ES-I3 (cell line): ENCODE measurements at regions not wholly inside any gene's neighbourhood (a gene's known extent, or its start where the extent isn't known, plus 50 kb on each side); places are given as distances from the start of the nearest gene placed in this dataset.
"Not testable (repeated sequence)": the region's sequence is repeated elsewhere in the genome, so short reads cannot be mapped to it uniquely, and the experiment has no call there.

Source experiments
- H3K36me3 ChIP-seq: 2 replicates; pipeline ENCODE4 v1.6.1; 2013; ENCODE audit warnings: mild to moderate bottlenecking, low read length, control low read depth, moderate library complexity; ENCODE audit not compliant: insufficient read depth
- H3K4me1 ChIP-seq: 2 replicates; pipeline ENCODE4 v1.6.1; 2013; ENCODE audit warnings: mild to moderate bottlenecking, control low read depth, low read length; ENCODE audit not compliant: insufficient read depth
- H3K9ac ChIP-seq: 2 replicates; pipeline ENCODE4 v1.6.1; 2013; ENCODE audit warnings: low read depth, mild to moderate bottlenecking, low read length, moderate library complexity
- H3K9me3 ChIP-seq: 2 replicates; pipeline ENCODE4 v1.6.1; 2013; ENCODE audit warnings: mild to moderate bottlenecking, low read length, moderate library complexity; ENCODE audit not compliant: control insufficient read depth, insufficient read depth

DNA sequence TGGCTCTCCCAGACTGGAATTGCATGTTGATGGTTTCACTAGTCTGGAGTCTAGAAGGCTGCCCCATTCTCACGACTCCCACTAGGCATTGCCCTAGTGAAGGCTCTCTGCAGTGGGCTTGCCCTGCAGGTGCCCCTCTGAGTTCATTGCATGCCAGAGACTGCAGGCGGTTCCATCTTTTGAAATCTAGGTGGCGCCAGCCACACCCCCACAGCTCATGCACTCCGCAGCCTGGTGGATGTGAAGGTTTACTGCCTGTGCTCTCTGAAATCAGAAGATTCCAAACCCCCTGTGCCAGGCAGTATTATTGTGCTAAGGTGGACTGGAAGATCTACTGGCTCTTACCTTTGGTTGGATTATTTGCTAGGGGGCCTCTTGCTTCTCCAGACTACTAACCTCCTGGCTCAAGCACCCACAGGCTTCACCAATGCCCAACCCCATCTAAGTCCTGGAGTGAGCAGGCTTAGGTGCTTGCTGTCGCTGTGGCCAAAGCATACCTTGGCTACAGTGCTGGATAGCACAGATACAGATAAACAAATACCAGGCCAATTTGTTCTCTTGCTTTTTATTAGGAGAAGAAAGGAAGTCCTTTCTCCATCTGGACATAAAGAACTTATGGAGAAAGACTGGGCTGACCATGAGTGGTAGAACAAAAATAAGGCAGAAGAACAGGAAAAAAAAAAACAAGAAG is 83.5 kb upstream of the SIM2 start:
- no peak overlapping the region for H3K9ac ChIP-seq
- no peaks in the 10 kb centered on the region for H3K36me3 ChIP-seq
- H3K4me1 ChIP-seq, result no peaks in the 10 kb centered on the region
- H3K9me3 ChIP-seq, result no peaks in the 10 kb centered on the region

DNA sequence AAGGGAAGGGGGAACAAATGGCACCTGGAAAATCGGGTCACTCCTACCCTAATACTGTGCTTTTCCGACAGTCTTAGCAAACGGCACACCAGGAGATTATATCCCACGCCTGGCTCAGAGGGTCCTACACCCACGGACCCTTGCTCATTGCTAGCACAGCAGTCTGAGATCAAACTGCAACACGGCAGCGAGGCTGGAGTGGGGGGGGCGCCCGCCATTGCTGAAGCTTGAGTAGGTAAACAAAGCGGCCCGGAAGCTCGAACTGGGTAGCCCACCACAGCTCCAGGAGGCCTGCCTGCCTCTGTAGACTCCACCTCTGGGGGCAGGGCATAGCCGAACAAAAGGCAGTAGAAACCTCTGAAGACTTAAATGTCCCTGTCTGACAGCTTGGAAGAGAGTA is 82.1 kb upstream of the SIM2 start:
- not testable (repeated sequence) for H3K9ac ChIP-seq, H3K4me1 ChIP-seq

DNA sequence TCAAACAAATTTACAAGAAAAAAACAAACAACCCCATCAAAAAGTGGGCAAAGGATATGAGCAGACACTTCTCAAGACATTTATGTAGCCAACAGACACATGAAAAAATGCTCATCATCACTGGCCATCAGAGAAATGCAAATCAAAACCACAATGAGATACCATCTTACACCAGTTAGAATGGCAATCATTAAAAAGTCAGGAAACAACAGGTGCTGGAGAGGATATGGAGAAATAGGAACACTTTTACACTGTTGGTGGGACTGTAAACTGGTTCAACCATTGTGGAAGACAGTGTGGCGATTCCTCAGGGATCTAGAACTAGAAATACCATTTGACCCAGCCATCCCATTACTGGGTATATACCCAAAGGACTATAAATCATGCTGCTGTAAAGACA is 77.1 kb upstream of the SIM2 start:
- H3K9me3 ChIP-seq, H3K9ac ChIP-seq, H3K36me3 ChIP-seq, H3K4me1 ChIP-seq: not testable (repeated sequence)

More for the DNA sequence above, 82.1 kb upstream of the SIM2 start:
- not testable (repeated sequence) for H3K36me3 ChIP-seq, H3K9me3 ChIP-seq

DNA sequence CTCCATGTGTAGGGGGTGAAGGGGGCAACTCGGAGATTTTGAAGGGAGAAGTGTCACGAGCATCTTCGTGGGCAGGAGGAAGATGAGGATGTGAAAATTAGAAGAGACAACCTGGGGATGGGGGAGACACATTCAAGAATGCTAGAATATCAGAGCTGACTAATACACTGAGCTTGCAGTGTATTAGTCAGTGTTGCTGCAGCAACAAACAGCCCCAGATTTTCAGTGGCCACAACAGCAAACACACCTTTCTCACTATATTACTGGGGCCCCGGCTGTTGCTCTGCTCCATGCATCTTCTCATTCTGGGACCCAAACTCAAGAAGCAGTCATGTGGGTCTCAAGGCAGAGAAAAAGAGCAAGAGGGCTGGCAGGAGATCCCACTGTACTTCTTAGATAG is 74.8 kb upstream of the SIM2 start:
- Histone ChIP-seq H3K9ac (no peak overlapping the region), H3K9me3 (no peaks in the 10 kb centered on the region), H3K36me3 (no peaks in the 10 kb centered on the region), H3K4me1 (no peaks in the 10 kb centered on the region)

DNA sequence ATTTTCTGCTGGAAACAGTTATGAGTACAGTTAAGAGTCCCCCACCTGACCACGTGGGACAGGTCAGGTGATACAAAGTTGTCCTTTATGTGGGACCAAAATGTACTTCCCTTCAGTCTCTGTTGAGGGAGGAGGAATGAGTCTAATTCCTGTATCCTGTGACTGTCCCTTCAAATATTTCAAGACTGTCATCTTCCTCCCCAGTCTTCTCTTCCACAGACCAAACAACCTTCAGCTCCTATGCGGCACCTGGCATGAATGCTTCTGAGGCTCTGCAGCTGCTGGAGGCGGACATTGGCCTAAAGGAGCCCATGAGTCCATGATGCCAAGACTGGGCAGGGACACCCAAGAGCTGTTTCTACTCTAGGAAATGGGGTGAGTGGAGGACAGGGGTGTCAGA is 72.1 kb upstream of the SIM2 start:
- no peak overlapping the region for H3K9ac ChIP-seq
- H3K36me3 ChIP-seq, result no peaks in the 10 kb centered on the region
- H3K4me1 ChIP-seq, result no peaks in the 10 kb centered on the region
- no peaks in the 10 kb centered on the region for H3K9me3 ChIP-seq

DNA sequence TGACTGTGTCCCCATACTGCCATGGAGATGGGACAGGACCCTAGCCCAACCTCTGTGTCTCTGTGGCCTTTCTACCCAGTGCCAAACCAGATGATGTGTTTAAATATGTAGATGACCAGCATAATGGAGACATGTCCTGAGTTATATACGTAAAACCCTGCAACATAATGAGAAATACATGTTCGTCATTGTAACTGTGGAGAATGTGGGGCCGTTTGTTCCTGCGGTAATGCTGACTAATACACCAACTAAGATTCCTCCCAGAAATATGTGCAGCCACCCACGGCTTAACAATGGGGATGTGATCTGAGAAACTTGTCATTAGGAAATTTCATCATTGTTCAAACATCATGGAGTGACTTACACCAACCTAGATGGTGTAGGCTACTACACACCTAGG is 71.7 kb upstream of the SIM2 start:
- Histone ChIP-seq H3K4me1 (no peaks in the 10 kb centered on the region), H3K9ac (no peak overlapping the region), H3K36me3 (no peaks in the 10 kb centered on the region), H3K9me3 (no peaks in the 10 kb centered on the region)

DNA sequence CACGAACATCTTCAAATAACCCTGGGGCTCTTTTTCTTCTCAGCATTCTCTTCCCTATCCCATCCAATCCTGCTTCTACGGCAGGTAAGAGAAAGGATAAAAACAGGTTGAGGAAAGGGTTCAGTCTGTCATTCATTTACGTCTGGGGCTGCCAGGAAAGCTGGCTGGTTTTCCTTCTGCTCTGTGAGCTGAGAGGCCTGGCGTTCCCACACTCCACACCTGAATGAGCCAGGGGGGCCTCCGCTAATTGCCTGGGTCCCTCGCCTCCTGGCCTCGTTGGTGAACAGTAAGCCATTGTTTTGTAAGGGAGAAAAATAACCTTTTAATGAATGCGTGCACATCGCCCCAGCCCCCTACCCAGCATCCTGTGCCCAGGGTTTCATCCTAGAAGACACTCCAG is 70.8 kb upstream of the SIM2 start:
- Histone ChIP-seq H3K36me3 (no peaks in the 10 kb centered on the region), H3K9ac (no peak overlapping the region), H3K4me1 (no peaks in the 10 kb centered on the region), H3K9me3 (no peaks in the 10 kb centered on the region)

DNA sequence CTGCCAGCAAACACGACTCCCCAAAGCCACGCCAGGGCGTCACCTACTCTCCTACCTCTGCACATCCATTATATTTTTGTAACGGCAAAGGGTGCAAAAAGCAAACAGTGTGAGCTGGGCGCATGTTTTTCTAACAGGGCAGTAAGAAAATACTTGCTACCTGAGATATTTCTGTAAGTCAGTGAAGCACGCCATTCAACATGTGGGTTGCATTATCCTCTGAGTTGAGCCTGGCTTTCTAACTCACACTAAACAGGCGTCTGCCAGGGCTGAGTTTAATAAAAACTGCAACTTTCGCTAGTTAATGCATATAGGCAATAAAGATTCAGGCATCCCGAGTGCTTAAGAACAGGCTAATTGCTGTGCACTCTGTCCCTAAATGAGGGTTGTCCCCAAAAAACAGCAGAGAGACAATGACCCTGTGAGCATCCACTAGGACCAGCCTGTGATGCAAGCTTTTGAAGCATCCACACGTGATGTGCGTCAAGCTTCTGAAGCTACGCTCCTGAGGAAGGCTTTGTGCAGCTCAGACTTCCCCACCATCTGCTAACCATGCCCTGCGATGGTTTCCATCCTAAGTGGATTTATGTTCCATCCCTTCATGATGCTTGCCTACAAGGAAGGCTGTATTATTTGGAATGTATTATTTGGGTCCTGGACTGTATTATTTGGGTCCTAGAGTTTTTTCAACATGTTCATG is 70.0 kb upstream of the SIM2 start:
- H3K9me3 ChIP-seq, result no peaks in the 10 kb centered on the region
- no peaks in the 10 kb centered on the region for H3K36me3 ChIP-seq
- no peak overlapping the region for H3K9ac ChIP-seq
- no peaks in the 10 kb centered on the region for H3K4me1 ChIP-seq

DNA sequence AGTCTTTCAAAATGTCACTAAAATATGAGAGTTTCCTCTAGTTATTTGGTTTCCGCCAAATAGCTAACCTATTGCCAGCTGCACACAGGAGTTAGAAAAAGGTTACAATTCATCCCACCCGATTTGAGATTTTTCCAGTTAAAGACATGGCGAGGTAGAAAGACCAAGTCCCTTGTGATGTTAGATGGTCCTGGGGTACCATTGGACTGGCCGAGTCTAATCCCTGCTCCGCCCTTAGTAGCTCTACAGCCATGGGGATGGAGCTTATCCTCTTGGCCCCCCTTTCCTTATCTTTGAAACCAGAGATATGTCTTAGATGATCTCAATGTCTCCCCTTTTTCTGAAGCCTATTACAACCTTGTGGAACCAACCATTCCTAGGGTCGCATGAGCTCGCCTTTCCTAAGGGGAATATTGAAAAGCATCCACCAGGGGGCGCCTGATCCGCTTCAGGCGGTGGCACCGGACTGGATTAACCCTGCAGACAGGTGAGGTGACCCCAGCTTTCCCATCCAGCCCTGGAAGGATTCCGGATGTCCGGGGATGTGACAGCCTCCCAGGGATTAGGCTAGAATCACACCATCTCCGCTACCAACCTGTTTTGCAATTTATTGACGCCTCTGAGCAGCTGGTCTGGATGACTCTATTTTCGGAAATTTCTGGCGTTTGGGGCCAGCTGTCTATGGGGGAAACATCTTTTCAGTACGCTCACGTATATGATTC is 68.3 kb upstream of the SIM2 start:
- H3K4me1 ChIP-seq, result no peaks in the 10 kb centered on the region
- no peak overlapping the region for H3K9ac ChIP-seq
- no peaks in the 10 kb centered on the region for H3K9me3 ChIP-seq
- no peaks in the 10 kb centered on the region for H3K36me3 ChIP-seq

DNA sequence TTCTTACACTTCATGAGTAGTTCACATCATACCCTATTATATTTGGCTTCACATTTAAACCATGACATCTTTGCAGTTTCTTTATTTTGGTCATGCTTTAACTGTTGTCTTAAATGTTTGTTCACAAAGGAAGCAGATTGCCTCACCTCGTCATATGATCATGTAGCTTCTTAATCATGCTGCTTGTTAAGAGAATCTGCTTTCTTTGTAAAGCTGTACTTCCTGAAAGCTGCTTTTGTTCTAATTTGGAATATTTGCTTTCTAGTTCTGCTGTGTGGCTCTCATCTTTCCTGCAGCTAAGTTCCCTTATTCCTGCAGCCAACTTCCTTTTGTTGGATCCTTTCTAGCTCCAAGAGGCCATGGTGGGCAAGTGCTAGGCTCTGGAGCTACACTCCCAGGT is 62.9 kb upstream of the SIM2 start:
- no peaks in the 10 kb centered on the region for H3K4me1 ChIP-seq
- H3K9ac ChIP-seq, result no peak overlapping the region
- H3K9me3 ChIP-seq, result no peaks in the 10 kb centered on the region
- no peaks in the 10 kb centered on the region for H3K36me3 ChIP-seq

DNA sequence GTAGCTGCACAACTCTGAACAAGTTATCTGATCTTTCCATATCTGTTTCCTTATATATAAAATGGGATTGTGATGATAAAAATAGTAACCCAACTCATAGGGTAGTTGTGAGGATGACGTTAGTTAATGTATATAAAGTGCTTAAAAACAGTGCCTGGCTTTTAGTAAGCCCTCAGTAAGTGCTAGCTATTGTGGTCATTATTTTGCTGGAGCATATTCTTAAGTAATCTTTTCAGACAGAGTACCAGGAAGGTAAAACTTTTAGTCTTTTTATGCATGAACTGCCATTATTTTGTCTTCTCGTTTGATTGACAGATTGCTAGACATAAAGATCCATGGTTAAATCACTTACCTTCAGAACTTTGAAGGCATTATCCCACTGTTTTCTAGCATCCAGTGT is 62.5 kb upstream of the SIM2 start:
- no peak overlapping the region for H3K9ac ChIP-seq
- H3K9me3 ChIP-seq, result no peaks in the 10 kb centered on the region
- no peaks in the 10 kb centered on the region for H3K36me3 ChIP-seq
- H3K4me1 ChIP-seq, result no peaks in the 10 kb centered on the region

DNA sequence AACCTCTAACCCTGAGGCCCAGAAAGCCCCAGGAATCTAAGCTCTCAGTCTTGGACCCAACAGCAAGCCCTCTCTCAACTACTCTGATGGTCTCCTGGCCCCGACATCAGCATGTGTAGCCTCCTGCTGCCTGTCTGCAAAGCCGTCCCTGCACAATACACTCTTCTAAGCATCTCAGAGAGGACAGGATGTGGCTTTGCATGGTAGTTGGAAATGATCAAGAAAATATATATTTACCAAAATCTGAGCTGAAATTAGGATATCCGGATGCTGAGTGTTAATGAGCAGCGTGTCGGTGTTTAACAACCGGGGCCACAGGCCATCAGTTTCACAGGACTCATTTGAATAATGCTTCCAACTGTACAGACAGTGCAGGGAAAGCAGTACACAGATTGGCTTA is 59.1 kb upstream of the SIM2 start:
- no peaks in the 10 kb centered on the region for H3K9me3 ChIP-seq
- no peak overlapping the region for H3K9ac ChIP-seq
- no peaks in the 10 kb centered on the region for H3K4me1 ChIP-seq
- H3K36me3 ChIP-seq, result no peaks in the 10 kb centered on the region

DNA sequence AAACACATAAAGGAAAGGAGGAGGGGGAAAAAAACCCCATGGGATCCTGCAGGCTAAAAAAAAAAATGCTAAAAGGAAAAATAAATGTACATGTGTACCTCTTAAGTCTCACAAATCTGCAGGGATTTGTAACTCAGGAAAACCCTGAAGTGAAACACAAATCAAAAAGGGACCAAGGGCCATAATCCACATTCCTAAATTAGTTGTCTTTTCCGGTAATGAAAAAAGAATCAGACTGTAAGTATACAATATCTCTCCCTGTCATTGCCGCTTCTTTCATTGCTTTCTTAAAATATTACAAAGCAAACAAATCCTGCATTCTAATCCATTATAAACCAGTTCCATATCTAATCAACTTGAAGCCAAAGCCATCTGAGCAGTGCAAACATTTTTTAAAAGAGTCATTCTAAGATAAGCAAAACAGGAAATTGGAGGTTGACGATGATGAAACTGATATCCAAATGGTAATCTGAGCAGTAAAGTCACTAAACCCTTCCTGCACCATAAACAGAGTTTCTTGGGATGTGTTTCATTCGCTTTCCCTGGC is 58.7 kb upstream of the SIM2 start:
- Histone ChIP-seq H3K36me3 (no peaks in the 10 kb centered on the region), H3K9me3 (no peaks in the 10 kb centered on the region), H3K9ac (no peak overlapping the region), H3K4me1 (no peaks in the 10 kb centered on the region)

DNA sequence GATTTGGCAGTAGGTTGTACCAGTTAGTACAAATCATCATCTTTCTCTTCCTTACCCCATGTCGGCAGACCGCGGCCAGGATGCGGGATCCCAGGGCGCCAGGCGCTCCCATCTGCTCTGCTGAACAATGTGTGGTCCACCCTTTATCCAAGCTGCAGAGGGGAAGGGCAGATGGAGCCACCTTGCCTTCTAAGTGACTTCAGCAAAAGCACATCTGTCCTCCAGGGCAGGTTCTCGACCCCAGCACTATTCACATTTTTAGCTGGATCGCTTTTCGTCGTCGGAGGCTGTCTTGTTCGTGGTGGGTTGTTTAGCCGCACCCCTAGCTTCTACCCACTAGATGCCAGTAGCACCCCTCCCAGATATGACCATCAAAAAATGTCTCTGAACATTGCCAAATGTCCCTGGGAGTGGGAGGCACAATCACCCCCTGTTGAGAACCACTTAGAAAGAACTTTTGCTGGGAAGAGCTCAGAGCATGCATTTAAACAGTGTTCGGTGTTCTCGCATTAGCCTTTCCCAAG is 58.1 kb upstream of the SIM2 start:
- Histone ChIP-seq H3K9ac (no peak overlapping the region), H3K9me3 (no peaks in the 10 kb centered on the region), H3K36me3 (no peaks in the 10 kb centered on the region), H3K4me1 (no peaks in the 10 kb centered on the region)

DNA sequence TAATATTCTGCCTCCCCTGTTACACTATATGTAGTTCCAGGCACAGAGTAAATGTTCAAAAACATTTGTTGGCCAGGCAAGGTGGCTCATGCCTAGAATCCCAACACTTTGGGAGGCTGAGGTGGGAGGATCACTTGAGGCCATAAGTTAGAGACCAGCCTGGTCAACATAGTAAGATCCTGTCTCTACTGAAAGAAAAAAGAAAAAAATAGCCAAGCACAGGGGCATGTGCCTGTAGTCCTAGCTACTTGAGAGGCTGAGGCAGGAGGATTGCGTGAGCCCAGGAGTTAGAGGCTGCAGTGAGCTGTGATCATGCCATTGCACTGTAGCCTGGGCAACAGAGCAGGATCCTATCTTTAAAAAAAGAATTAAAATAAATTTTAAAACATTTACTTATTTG is 57.6 kb upstream of the SIM2 start:
- Histone ChIP-seq H3K9me3 (no peaks in the 10 kb centered on the region), H3K4me1 (no peaks in the 10 kb centered on the region), H3K36me3 (no peaks in the 10 kb centered on the region), H3K9ac (no peak overlapping the region)
